GM21390 (cell line): ENCODE measurements at regions not wholly inside any gene's neighbourhood (a gene's known extent, or its start where the extent isn't known, plus 50 kb on each side); places are given as distances from the start of the nearest gene placed in this dataset.
A peak's percentile ranks its signal among the peaks of the same experiment; 100 is the strongest.
"Not testable (repeated sequence)": the region's sequence is repeated elsewhere in the genome, so short reads cannot be mapped to it uniquely, and the experiment has no call there.

Experiments
- ATAC-seq: cut with Tn5 transposase; IDR thresholded peaks from one replicate; pipeline ENCODE4 v1.9.1; 2021; ENCODE audit not compliant: unreplicated experiment

DNA sequence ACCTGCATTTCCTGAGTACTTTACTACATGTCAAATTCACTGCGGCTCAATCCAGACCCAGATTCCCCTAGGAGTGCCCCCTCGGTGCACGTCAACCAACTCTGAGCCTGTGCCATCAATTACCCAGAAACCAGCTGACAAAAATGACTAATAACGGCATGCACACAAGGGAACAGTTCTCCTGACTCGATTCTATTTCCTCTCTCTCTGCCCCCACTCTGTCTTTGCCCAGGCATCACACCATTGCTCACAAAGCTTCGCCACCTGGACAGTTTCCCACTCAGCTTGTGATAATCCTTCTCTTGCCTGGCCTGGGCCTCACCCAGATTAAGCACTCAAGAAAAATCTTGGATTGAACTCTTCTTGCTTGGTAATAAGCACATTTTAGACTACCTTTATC lies 115.3 kb upstream of the NDUFV2 start:
- ATAC-seq, result no peak

DNA sequence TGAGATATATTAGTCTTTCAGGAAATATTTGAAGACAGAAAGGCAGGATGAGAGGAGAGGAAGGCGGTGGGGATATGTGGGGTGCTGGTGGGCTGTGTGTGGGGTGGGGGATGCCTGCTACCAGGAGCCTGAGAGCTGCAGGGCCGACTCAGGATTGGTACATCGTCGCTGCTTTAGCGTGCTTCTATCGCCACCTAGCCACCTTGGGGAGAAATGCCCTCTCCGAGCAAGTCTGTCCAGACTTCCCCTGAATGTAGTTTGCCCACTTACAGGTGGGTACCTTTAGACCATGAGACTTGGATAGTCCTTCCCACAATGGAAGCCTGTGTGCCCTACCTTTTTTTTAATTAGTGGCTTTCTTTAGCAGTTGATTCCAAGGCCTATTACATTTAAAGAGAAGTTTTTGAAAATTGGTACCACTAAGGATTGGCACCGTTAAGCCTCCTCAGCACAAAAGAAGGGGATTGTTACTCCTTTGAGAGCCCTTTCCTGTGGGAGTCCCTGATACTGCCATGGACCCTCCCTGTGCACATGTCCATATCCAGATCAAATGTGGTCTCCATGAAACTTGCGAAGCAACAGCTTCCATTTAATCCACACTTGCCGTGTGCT lies 114.1 kb upstream of the NDUFV2 start:
- ATAC-seq, result peak; percentile 87

DNA sequence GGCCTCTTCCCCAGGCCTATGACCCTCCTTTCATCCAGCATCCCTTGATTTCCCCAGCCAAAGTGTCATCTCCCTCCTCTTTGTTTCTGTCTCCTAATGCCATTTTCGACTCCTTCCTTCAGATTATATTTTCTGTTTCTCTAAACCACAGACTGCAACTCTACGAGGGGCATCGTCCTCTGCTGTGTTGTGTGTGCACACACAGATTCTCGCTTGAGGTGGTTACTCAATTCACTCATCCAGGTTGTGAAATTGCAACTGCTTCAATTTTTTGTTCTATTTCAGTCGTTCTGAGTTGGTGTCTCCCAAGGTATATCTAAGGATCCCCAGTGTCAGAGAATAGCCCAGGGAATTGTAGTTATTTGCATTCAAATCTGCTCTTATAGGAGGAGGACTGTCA lies 113.5 kb upstream of the NDUFV2 start:
- no peak for ATAC-seq

DNA sequence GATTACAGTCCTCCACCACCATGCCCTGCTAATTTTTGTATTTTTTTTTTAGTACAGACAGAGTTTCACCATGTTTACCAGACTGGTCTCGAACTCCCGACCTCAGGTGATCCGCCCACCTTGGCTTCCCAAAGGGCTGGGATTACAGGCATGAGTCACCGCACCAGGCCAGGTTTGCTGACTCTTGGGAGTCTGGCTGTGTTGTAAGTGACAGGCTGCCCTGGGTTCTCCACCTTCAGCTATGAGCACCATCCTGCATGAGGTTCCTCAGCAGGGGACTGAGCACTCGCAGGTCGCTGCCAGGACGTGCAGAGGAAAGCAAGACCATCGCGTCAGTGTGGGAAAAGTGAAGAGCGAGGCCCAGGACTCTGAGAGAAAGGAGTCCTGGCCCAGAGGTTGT lies 112.6 kb upstream of the NDUFV2 start:
- no peak for ATAC-seq

DNA sequence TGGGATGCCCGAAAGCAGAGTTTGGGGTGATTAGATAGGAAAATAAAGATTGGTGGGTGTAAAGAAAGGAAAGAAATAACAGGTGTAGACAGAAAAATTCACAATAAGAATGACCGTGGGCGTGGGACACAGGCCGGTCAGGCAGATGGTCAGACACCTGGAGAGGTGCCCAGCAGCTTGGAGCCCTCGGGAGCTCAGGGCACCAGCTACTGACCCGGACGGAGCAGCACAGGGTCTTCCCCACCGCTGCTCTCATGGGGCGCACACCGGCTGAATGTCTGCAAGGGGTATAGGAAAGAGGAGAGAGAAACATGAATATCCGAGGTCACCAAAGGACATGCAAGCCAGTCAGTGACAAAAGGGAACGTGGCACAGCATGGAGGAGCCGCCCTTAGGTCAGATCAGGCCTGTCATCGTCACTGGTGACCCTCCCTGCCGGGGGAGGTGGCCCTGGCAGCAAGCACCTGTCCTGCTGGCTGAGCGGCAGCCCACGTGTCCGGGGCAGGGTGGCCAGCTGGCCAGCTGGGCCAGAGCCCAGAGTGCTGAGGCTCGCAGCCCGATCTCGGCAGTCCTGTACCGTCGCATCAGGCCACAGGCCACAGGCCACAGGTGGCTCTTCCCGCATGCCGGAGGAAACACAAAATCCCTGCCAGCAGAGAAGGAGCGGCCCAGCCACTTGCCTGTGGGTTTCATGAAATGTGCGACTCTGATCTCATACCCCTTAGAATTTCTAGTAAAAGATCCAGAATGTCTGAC lies 112.0 kb upstream of the NDUFV2 start:
- no peak for ATAC-seq

DNA sequence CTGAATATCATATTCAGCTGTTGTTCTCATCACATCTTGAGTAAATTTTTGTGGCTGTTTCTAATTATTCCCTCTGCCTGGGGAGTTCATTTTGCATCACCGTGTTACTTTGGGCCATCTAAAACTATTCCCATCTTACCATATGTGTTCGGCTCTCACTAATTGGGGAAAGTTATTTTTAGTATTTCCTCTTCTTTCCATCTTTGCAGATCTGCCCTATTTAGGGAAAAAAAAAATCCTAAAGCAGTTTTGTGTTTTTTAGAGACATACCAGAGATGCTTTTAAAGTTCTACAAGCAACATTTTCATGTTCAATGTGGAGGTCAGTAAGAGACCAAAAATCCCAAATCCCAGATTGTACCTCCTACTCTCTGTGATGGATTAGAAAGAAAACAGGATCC lies 111.3 kb upstream of the NDUFV2 start:
- ATAC-seq, result no peak

DNA sequence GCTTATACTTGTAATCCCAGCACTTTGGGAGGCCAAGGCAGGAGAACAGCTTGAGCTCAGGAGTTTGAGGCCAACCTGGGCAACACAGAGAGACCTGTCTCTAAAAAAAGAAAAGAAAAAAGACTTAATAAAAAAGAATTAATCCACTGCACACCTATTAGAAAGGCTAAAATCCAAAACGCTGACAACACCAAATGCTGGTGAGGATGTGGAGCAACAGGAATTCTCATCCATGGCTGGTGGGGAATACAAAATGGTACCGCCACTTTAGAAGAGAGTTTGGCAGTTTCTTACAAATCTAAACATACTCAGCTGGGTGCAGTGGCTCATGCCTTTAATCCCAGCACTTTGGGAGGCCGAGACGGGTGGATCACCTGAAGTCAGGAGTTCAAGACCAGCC lies 110.0 kb upstream of the NDUFV2 start:
- ATAC-seq, result not testable (repeated sequence)

DNA sequence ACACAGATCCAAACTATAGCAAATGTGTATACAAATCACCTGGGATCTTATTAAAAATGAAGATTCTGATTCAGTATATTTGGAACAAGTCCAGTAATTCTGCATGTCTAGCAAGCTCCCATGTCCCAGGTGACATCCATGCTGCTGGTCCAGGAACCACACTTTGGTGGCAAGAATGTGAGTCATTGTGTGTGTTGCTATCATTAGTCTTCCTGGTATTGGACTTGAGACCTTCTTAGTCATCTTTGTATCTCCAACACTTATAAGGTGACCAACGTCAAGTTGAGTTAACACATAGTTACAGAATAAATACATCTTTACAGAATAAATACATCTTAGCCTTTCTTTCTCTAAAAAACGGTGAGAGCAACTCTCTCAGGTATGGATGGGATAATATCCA lies 107.9 kb upstream of the NDUFV2 start:
- no peak for ATAC-seq

DNA sequence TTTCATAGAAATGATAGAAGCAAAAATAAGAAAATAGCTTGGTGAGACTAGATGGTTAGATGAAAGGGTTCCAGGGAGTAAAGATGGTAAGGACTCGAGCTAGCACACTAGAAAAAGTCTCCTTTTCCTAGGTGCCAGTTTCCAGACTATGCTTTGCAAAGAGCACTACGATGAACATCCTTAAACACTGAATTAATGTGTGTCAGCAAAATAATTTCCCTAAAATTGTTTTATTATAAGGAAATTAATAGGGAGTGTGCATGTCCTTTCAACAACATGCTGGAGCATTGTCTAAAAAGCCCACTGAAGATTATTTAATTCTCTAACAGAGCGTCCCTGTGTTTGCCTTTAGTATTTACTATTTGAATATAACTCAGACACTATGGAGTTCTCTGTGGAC lies 107.4 kb upstream of the NDUFV2 start:
- no peak for ATAC-seq

DNA sequence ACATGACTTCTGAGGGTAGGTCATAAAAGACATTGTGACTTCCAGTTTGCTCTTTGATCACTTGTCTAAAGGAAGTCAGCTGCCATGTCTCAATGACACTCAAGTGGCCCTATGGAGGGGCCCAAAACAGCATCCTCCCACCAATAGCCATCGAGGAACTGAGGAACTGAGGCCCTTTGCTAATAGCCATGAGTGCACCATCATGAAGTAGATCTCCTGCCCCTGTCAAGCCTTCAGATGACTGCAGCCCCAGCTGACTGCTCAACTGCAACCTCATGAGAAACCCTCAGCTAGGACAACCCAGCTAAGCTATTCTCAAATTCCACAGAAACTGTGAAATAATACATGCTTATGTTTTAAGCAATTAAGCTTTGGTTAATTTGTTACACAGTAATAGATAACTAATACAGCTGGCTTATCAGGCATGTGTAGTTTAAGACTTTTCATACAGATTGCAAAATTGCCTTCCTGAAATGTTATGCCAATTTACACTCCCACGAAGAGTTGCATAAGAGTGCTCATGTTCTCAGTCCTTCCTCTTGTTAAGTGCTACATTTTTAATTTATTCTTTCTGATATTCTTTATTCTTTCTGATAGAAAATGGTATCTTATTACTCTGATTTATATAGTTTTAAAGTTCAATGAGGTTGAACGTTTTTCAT lies 105.6 kb upstream of the NDUFV2 start:
- no peak for ATAC-seq

DNA sequence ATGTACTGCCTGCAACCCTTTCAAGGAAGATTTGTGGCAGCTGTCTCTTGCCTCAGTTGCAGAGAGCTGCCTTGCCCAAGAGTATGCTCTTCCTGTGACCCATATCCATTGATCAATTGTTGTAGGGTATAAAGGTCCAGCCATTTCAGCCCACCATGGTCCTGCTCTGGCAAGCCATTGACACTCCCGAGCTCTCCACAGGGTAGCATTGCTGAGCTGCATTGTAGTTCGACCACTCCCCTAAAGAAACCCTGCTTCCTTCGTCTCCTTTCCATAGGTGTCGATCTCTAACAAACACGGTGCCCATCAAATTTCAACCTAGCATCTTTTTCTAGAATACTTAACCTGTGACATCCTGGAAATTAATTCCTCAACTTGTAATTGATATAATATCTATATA lies 104.9 kb upstream of the NDUFV2 start:
- no peak for ATAC-seq

DNA sequence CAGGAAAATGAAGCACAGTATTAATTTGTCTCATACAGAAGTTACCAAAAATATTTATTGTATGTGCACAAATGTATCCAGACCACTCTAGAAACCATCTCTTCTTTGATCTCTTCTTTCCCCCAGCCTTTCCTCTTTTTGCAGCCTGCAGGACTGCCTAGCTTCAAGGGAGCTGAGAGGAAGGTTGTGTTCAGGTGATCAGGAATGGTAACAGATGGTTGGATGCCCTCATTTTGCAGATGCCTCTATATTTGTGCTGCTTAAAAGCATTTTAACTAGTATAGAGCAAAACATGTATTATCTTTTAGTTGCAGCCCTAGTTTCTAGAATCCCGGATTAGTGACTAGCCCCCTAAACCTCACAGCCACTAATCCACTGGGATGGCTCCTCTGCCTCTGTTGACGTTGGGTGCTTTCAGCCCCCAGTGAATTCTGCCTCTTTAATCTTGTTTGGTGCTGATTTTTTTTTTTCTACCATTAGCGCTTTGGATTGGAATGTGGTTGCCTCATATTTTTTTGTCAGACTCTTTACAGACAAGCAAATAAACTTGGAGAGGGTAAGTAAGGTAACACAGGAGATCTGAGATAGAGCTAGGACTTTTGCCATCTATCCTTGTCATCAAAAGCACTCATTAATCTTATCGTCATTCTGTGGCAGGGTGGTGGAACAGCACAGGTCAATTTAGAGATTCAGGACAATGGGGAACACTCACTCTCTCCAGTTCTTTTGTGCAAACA lies 103.8 kb upstream of the NDUFV2 start:
- no peak for ATAC-seq

DNA sequence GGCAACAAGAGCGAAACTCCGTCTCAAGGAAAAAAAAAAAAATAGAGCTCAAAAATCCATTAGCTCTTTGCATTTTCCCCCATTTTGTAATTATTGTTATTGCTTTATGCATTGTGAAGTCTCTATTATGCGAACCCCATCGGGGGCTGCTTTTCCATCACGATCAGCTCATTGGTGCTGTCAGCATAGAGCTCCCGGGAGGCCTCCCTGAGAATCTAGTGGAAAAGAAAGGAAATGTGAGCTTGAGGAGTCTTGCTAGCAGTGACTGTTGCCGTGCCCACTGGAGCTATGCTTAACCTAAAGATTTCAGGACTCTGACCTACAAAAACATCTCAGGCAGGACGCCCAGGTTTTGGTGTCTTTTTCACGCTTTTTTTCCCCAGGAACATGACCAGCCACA lies 102.6 kb upstream of the NDUFV2 start:
- ATAC-seq, result no peak

DNA sequence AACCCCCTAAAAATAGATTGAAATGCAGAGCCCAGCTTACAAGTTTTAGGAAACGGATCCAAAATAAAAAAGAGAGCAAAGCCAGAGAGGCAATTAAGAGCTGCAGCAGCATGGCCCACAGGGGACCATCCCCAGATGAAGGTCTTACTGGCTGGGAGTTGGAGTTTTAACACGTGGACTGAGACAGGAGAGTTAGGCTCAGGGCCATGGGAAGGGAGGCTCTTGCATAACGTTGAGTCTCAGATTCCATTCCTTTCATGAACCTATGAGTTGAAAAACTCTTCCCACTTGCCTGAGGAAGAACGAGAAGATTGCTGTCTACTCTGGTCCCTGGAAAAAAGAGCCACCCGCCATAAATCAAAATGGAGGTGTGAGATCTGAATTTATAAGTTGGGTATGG lies 101.8 kb upstream of the NDUFV2 start:
- ATAC-seq, result no peak

DNA sequence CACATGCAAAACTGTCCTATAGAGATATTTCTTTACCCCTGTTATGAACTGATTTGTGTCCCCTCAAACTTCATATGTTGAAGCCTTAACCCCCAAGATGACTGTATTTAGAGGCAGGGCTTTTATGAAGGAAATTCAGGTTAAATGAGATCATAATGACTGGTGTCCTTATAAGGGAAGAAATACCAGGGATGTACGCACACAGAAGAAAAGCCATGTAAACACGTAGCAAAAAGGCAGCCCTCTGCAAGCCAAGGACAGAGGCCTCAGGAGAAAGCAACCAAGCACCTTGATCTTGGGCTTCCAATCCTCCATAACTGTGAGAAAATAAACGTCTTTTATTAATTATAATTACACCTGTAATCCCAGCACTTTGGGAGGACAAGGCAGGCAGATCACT lies 101.3 kb upstream of the NDUFV2 start:
- no peak for ATAC-seq

DNA sequence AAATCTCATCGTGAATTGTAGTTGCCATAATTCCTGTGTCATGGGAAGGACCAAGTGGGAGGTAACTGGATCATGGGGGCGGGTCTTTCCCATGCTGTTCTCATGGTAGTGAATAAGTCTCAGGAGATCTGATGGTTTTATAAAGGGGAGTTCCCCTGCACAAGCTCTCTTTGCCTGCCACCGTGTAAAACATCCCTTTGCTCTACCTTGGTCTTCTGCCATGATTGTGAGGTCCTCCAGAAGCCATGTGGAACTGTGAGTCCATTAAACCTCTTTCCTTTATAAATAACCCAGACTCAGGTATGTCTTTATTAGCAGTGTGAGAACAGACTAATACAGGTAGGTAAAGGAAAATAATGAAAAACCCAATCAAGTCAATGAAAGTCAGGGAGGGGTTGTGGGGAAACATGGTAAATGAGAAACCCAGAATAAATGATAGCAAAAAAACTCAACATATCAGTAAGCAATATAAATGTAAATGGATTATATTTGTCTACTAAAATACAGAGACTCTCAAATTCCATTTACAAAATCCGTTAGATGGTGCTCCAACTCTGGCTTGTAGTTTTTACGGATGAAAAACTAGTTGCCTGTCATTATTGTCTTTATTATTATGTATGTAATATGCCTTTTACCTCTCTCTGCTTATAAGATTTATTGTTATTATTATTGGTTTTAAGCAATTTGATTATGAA lies 98.9 kb upstream of the NDUFV2 start:
- ATAC-seq, result no peak

DNA sequence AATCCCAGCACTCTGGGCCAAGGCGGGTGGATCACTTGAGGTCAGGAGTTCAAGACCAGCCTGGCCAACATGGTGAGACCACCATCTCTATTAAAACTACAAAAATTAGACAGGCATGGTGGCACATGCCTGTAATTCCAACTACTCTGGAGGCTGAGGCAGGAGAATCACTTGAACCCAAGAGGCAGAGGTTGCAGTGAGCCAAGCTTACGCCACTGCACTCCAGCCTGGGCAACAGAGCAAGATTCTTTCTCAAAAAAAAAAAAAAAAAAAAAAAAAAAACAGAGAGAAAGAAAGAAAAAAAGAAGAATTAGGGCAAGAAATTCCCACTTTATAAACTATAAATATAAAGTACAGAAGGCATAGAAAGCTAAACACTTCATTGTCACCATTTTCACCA lies 98.2 kb upstream of the NDUFV2 start:
- ATAC-seq, result not testable (repeated sequence)

DNA sequence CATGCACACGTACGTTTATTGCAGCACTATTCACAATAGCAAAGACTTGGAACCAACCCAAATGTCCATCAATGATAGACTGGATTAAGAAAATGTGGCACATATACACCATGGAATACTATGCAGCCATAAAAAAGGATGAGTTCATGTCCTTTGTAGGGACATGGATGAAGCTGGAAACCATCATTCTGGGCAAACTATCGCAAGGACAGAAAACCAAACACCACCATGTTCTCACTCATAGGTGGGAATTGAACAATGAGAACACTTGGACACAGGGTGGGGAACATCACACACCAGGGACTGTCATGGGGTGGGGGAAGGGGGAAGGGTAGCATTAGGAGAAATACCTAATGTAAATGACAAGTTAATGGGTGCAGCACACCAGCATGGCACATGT lies 94.8 kb upstream of the NDUFV2 start:
- not testable (repeated sequence) for ATAC-seq

DNA sequence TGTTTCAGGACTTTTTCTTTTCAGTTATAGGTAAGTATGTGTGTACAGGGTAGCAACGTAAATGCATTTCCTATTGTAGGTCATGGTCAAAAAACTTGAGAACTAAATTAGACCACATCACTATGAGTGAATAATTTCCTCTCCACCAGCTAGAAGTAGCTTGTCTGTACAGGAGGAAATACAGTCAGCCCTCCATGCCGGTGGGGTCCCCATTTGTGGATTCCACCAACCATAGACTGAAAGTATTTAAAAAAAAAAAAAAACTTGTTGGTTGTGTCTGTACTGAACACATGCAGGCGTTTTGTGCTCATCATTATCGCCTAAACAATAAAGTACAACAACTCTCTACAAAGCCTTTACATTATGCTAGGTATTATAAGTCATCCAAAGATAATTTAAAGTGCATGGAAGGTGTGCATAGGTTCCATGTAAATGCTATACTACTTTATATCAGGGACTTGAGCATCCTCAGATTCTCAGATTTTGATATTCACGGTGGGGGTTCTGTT lies 94.2 kb upstream of the NDUFV2 start:
- ATAC-seq, result no peak

DNA sequence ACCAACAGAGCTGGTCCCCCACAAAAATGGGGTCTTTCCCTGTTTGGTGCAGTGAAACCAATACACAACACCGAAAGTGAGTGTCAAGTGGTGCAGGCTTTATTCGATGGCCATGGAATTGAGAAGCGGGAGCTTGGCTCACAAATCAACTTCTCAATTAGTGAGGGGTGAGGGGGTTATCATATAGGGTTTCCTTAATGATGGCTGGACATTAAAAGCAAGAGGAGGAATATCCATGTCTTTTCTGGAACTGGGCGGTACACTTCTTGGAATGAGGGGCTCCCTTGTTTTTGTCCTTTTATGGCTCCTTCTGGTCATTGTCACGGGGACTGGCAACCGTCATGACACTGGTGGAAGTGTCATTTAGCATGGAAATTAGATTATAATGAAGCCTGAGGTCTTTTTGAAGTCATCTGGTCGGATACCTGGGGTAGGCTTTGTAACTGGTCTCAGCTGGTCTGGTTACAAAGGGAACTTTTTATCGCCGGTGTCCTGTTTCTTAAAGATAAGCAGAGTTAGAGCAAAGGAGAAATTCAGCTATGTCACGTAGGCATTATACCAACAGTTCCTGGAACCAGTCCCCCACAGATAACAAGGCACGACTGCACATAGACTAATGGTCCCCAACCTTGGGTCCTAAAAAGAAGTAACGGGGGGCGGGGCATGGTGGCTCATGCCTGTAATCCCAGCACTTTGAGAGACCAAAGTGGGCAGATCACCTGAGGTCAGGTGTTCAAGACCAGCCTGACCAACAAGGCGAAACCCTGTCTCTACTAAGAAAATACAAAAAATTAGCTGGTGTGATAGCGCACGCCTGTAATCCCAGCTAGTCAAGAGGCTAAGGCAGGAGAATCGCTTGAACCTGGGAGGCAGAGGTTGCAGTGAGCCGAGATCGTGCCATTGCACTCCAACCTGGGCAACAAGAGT lies 93.5 kb upstream of the NDUFV2 start:
- no peak for ATAC-seq
